ENCODE measurements at regions not wholly inside any gene's neighbourhood (a gene's known extent, or its start where the extent isn't known, plus 50 kb on each side); places are given as distances from the start of the nearest gene placed in this dataset.

DNA sequence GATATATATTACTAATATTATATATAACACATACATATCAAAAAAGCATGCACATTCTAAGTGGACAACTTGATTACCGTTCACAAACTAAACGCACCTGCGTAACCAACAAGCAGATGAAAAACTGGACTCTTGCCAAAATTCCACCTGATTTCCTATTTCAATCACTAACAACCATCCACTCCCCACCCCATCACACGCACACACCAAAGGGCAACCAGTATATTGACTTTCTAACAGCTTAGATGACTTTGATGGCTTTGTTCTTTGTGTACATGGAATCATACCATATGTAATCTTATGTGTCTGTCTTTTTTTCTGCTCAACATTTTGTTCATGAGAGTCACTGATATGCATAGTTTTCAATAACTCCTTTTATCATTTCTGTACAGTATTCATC lies 496.8 kb upstream of the ARRDC4 start:
- no peak overlapping the region for H3K27ac ChIP-seq
- DNase-seq (ENCODE audit: low spot score in 2 of 2), result no peak
- H3K4me3 ChIP-seq, result no peak overlapping the region
- TF ChIP-seq POLR2AphosphoS5 (IDR thresholded peaks at IDR 0.05) (no peak), POLR2A (IDR thresholded peaks at IDR 0.05) (no peak)
- TF ChIP-seq, protein P1, sequence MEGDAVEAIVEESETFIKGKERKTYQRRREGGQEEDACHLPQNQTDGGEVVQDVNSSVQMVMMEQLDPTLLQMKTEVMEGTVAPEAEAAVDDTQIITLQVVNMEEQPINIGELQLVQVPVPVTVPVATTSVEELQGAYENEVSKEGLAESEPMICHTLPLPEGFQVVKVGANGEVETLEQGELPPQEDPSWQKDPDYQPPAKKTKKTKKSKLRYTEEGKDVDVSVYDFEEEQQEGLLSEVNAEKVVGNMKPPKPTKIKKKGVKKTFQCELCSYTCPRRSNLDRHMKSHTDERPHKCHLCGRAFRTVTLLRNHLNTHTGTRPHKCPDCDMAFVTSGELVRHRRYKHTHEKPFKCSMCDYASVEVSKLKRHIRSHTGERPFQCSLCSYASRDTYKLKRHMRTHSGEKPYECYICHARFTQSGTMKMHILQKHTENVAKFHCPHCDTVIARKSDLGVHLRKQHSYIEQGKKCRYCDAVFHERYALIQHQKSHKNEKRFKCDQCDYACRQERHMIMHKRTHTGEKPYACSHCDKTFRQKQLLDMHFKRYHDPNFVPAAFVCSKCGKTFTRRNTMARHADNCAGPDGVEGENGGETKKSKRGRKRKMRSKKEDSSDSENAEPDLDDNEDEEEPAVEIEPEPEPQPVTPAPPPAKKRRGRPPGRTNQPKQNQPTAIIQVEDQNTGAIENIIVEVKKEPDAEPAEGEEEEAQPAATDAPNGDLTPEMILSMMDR (IDR thresholded peaks at IDR 0.05), result no peak
- intact Hi-C loops (cut with DNase I; ENCODE audit: low total_unique reads), result no loop called here
- no peaks in the 10 kb centered on the region for H3K9me3 ChIP-seq
- H3K4me1 ChIP-seq, result no peaks in the 10 kb centered on the region
- no peaks in the 10 kb centered on the region for H3K36me3 ChIP-seq
- no peaks in the 10 kb centered on the region for H3K27me3 ChIP-seq

DNA sequence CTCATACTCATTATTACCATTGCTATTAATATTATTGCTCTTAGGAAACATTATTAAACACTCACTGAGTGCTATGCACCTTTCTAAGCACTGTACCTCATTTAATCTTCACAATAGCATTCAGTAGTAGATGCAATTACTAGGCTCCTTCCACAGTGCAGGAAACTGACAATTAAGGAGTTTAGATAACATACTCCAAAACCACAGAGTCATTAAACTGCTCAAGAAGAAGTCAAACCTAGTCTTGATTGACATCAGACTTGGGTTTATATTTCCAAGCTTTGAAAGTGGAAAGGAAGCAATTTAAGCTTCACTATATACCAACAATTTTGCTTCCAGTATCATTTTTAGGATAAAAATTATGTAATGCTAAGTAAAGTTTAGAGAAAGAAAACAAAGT lies 490.1 kb upstream of the ARRDC4 start:
- intact Hi-C loops (cut with DNase I; ENCODE audit: low total_unique reads), result no loop called here
- Histone ChIP-seq H3K27ac (no peak overlapping the region), H3K36me3 (no peaks in the 10 kb centered on the region), H3K4me3 (no peak overlapping the region), H3K27me3 (no peaks in the 10 kb centered on the region), H3K4me1 (no peaks in the 10 kb centered on the region), H3K9me3 (peaks cover 0 to 8% of the 10 kb centered on the region in 2 donors)
- no peak for TF ChIP-seq POLR2AphosphoS5 (IDR thresholded peaks at IDR 0.05)
- TF ChIP-seq, protein P1 (IDR thresholded peaks at IDR 0.05), result no peak
- TF ChIP-seq POLR2A (IDR thresholded peaks at IDR 0.05), result no peak
- no peak for DNase-seq (ENCODE audit: low spot score in 2 of 2)

DNA sequence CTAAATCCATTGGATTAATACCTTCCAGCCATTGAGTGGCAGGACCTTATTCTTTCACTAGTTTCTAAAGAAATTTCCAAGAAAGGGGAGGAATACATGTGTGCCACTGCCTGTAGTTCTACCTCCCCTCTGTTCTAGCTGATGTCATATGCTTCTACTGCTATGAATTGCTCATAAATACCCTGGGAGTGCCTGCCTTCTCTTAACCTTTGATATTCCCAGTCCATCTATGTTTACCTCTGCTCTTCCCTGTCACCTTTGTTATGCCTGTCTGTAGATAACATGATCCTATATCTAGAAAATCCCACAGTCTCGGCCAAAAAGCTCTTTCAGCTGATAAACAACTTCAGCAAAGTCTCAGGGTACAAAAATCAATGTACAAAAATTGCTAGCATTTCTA lies 486.9 kb upstream of the ARRDC4 start:
- DNase-seq (ENCODE audit: low spot score in 2 of 2), result no peak
- H3K27me3 ChIP-seq, result no peaks in the 10 kb centered on the region
- no peak overlapping the region for H3K27ac ChIP-seq
- no peaks in the 10 kb centered on the region for H3K4me1 ChIP-seq
- no peak overlapping the region for H3K4me3 ChIP-seq
- H3K9me3 ChIP-seq, result peaks cover 0 to 15% of the 10 kb centered on the region in 2 donors
- no peaks in the 10 kb centered on the region for H3K36me3 ChIP-seq
- TF ChIP-seq, protein P1 (IDR thresholded peaks at IDR 0.05), result no peak
- intact Hi-C loops (cut with DNase I; ENCODE audit: low total_unique reads), result no loop called here

DNA sequence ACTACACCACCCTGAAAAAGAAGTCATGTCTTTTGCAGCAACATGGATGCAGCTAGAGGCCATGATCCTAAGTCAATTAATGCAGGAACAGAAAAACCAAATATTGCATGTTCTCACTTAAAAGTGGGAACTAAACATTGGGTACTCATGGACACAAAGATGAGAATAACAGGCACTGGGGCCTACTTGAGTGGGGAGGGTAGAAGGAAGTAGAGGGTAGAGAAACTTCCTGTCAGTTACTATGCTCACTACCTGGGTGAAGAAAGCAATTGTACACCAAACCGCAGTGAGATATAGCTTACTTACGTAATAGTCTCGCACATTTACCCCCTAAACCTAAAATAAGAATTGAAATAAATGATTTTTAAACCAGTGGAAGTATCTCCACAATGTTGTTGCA lies 480.5 kb upstream of the ARRDC4 start:
- TF ChIP-seq POLR2AphosphoS5 (IDR thresholded peaks at IDR 0.05) (no peak), POLR2A (IDR thresholded peaks at IDR 0.05) (no peak)
- TF ChIP-seq, protein P1 (IDR thresholded peaks at IDR 0.05), result no peak
- Histone ChIP-seq H3K36me3 (no peaks in the 10 kb centered on the region), H3K9me3 (peaks cover 0 to 19% of the 10 kb centered on the region in 2 donors), H3K27ac (no peak overlapping the region), H3K4me1 (no peaks in the 10 kb centered on the region), H3K4me3 (no peak overlapping the region), H3K27me3 (no peaks in the 10 kb centered on the region)
- DNase-seq (ENCODE audit: low spot score in 2 of 2), result no peak
- intact Hi-C loops (cut with DNase I; ENCODE audit: low total_unique reads), result no loop called here

DNA sequence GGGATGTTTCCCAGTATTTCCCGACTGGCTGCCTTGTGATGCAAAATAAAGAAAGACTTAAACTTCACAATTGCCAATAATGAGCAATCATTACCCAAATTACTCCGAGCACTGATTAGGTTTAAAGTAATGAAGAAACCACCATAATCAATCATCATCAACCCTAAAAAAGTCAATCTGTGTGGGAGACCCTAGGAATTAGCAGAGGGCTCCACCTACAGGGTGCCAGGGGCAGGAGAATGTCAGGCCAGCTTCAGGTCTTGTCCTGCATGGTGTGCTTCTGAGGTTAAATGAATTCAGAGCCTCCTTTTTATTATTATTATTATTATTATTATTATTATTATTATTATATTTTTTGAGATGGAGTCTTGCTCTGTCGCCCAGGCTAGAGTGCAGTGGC lies 478.0 kb upstream of the ARRDC4 start:
- TF ChIP-seq, protein P1 (IDR thresholded peaks at IDR 0.05), result no peak
- no peak for TF ChIP-seq POLR2A (IDR thresholded peaks at IDR 0.05)
- TF ChIP-seq POLR2AphosphoS5 (IDR thresholded peaks at IDR 0.05), result no peak
- Histone ChIP-seq H3K27ac (no peak overlapping the region), H3K9me3 (peaks cover 0 to 19% of the 10 kb centered on the region in 2 donors), H3K36me3 (no peaks in the 10 kb centered on the region), H3K27me3 (no peaks in the 10 kb centered on the region), H3K4me3 (no peak overlapping the region), H3K4me1 (no peaks in the 10 kb centered on the region)
- intact Hi-C loops (cut with DNase I; ENCODE audit: low total_unique reads), result no loop called here
- DNase-seq (ENCODE audit: low spot score in 2 of 2), result no peak

Data from breast epithelium (tissue), 4 donors.